AG08396 (cell line): ENCODE measurements at regions not wholly inside any gene's neighbourhood (a gene's known extent, or its start where the extent isn't known, plus 50 kb on each side); places are given as distances from the start of the nearest gene placed in this dataset.
"Not testable (repeated sequence)": the region's sequence is repeated elsewhere in the genome, so short reads cannot be mapped to it uniquely, and the experiment has no call there.

Experiments used
- DNase-seq: peaks from one replicate; pipeline ENCODE4 v3.0.0; 2012; ENCODE audit warnings: low spot score, mixed read lengths

DNA sequence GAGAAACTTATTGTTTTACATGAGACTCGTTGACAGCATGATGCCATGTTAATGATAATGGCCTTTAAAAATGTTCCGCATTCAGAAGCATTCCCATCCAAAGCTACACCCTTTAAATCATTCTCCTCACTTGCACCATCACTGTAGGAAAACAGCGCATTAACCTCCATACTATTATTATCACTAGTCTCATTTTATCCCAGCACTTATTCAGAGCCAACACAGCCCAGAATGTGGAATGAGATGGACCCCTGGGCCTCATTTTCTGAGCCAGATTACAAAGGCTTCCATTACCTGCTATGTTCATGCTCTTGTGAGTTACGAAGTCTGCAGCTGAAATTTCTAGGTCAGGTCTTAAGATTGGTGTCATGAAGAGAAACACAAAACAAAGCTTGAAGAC, 159.4 kb downstream of the HS3ST3A1 start:
- no peak for DNase-seq

DNA sequence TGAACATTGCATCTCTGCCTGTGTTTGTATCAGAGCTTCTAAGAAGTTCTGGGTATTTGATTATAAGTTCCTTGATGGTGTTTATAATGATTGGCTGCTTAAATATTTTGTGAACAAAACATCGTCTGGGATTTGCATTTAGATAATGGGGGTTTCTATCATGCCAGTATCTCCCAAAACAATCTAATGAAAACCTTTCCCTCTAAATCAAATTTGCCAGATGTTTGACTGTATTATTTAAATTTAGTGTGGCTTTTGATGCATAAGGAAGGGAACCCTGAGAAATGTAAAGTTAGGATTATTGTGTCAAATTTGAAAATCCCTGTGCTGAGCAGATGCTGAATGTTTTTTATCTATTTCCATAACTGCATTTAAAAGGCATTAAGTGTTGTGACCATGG, 159.9 kb downstream of the HS3ST3A1 start:
- DNase-seq: no peak

GRCh38 chr17:13437966-13438779, 163.6 kb downstream of the HS3ST3A1 start:
- no peak for DNase-seq

GRCh38 chr17:13435230-13435629, 166.5 kb downstream of the HS3ST3A1 start:
- DNase-seq: no peak

- peak; percentile 85 for DNase-seq
Measured at GRCh38 chr17:13429201-13429600, 172.5 kb downstream of the HS3ST3A1 start.

DNA sequence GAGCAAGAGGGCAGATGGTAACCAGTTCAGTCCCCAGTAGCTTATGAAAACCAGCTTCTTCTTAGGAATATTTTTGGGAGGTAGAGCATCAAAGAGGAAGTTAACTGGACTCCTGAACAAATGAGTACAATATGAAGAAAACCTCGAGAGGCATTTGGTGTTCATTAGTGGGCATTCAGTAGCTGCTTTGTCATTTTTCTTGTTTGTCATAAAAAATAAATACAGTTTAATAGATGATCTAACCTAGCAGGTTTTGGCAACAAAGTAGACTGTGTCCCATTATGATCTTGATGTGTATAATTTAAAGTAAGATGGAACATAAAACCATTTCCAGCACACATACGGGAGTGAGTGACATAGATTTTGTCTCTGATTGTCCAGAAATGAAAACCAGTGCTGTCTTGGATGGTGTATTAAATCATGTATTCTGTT, 173.1 kb downstream of the HS3ST3A1 start:
- no peak for DNase-seq

DNA sequence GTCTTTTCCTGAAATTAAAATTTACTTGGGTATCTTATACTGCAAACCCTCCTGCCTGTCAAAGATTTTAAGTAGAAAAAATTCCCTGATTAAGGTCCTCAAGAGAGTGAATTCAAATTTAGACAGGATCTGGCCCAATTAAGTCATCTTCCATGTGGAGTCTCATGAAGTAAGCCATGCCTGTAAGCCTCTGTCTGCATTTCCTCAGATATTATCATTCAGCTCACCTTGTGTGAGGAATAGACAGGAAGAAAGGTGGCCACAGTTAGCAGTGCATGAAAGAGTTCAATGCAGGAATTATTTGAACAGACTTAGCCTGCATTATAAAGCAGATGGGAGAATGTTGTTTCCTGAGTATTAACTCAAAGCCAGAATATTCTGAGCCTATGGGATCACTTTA, 174.7 kb downstream of the HS3ST3A1 start:
- DNase-seq: no peak

DNA sequence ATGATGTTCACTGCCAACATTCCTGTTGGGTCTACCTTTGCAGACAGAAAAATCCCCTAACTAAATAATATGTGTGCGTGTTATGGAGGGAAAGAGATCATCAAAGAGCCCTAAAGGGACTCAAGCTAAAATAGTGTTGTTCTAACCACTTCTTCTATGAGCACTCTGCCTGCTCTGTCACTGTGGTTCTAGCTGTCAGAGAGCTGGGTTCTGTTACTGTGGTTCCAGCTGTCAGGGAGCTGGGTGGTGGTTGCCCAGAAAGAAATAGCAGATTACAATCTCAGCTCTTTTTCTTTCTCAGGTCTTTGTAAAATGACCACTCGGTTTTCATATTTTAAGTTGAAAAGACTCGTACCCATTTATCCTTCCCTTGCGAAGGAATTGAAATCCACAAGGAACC, 176.3 kb downstream of the HS3ST3A1 start:
- DNase-seq: no peak

GRCh38 chr17:13421581-13422130, 180.1 kb downstream of the HS3ST3A1 start:
- DNase-seq: no peak

- DNase-seq: no peak
Measured at GRCh38 chr17:13420878-13421277, 180.9 kb downstream of the HS3ST3A1 start.

DNA sequence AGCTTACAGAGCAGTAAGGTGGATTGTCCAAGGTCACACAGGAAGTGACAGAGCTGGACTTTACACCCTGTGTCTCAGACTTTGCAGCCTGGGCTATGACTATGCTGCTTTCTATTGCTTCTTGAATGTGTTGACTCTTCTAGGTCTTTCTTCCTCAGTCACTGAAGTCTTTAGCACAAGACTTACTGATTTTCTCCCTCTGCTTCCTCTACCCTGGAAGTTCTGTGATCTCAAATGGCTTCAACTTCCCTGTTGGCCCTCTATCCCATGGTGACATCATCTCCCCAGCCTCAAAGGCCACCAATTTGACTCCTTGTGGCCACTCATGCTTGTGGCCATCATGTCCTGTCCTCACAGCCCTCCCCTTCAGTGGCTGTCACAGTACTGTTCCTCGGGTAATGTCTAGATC, 181.3 kb downstream of the HS3ST3A1 start:
- DNase-seq: no peak

DNA sequence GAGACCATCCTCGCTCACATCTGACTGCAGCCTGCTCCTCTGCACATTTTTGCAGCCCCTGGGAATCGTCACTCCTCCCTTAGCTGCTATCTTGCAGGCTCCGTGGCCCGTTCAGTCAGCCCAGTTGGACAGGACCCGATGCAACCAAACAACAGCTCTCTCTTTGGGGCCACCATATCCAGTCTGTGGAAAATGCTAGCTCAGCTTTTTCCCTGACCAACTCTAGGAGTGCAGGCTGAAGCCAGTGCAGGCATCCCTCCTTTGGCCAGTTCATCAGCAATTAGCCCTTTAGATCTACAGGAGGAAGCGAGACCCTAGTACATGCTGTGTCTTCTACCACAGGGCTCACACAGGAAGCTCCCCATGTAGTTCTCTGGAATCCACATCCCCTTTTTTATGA, 182.1 kb downstream of the HS3ST3A1 start:
- no peak for DNase-seq

- DNase-seq: no peak
Measured at GRCh38 chr17:13418891-13419290, 182.8 kb downstream of the HS3ST3A1 start.

GRCh38 chr17:13417381-13417950, 184.3 kb downstream of the HS3ST3A1 start:
- DNase-seq: no peak

DNA sequence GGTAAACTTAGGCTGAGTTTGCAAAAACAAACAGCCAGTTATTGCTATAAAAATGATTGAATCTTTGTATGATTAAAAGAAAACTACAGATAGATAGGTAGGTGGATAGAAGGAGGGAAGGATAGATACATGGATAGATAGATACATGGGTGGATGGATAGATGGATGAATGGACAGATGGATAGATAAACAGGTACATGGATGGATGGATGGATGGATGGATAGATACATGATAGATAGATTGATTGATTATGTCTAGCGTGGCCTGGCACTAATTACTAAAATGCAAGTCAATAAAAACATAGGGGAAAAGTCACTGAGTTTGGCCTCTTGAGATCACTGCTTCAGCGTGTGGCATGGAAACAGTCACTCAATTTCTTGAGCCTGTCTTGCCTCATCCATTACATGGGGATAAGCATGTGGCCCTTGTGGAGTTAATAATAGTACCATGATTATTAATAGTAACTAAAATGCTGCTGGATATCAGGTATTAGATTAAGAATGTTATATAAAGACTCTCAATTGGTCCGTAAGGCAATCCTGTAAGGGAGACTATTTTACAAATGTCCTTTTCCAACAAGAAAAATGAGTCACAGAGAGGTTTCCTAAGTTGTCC, 184.9 kb downstream of the HS3ST3A1 start:
- no peak for DNase-seq

DNA sequence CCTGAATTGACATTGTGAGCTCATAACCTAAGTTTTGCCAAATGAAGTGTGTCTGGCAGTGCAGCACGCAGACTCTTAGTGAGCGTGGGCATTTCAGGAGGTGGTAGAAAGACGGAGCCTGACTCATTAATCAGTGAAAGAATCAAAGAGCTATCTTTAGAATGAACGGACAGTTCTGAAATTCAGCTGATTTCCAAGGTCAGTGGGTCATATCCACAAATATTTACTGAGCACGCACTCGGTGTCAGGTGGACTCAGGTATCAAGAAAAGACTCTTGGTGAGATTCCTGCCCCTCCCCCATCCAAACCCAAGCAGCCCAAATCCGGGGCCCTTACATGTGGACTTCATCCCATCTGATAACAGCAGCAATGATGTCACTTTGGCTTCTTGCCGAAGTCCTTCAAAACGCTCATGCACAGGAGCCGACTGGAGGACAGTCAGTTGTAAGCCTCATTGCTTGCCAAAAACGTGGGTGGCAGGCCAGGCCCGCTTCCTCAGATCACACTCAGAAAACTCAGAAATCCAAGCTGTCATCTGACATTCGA, 185.8 kb downstream of the HS3ST3A1 start:
- peak; percentile 65 for DNase-seq

- DNase-seq: not testable (repeated sequence)
Measured at GRCh38 chr17:13415200-13415599, 186.5 kb downstream of the HS3ST3A1 start.

DNA sequence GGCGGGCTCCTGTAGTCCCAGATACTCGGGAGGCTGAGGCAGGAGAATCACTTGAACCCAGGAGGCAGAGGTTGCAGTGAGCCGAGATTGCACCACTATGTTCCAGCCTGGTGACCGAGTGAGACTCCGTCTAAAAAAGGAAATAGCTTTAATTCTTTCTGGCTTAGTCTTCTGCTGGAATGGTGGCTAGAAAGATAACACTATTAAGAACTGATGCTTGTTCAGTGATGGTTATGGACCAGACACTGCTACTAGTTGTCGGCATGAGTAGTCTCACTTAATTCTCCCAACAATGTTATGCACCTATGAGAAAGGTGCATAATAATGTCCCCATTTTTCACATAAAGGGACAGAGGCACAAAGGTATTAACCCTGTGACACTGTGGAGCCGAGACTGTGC, 188.7 kb downstream of the HS3ST3A1 start:
- no peak for DNase-seq

DNA sequence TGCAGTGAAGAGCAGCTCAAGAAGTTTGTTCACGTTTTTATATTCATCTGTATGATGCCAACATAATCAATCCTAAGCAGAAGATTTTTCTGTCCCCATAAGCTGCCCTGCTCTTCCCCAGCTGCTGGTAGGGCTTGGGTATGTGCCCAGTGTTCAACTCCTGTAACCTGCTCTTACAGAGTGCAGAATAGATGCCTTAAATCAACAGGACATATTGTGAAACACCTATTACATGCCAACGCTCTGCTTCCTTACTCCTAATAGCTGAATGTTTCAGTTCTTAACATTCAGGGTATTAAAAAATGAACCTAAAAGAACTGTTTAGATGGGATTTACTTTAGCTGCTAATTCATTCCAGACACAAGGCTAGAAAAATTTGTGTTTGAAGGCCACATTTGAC, 190.9 kb downstream of the HS3ST3A1 start:
- DNase-seq: no peak

- no peak for DNase-seq
Measured at GRCh38 chr17:13410214-13410613, 191.5 kb downstream of the HS3ST3A1 start.

DNA sequence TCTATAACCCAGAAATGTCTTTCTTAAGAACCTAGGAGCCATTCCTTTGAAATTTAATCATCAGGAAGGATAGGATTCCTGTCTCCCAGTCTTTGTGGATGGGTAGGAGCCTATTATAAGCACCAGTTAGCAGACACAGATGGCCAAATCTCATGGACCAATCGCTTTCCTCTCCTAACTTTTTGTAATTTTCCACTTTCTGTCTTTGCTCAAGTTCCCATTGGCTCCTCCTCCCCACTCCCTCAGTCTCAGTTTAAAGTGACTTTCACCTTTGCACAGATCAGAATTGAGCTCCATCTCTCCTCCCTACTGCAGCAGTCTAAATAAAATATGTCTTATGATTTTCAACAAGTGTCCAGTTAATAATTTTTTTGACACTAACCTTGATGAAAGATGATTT, 192.3 kb downstream of the HS3ST3A1 start:
- no peak for DNase-seq

DNA sequence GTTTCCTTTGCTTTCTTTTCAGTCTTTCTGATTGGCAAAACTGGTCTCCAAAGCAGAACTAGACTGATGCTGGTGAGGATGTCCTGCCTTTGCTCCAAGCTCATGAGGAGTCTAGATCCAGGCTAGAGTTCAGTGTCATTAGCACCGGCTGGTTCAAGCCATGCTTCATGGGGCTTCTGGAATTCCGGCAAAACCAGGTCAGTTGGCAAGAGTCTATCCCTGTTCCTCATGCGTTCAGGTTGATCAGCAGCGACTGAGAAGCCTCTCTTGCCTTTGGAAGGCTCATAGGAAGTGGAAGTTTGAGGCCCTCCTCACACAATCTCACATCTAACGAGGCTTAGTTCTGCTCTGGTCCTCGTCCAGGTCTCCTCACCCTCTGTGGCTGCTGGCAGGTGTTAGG, 194.3 kb downstream of the HS3ST3A1 start:
- no peak for DNase-seq

GRCh38 chr17:13405807-13406206, 195.9 kb downstream of the HS3ST3A1 start:
- DNase-seq: no peak
